Neural progenitor cell (in vitro differentiated cells): ENCODE measurements at regions not wholly inside any gene's neighbourhood (a gene's known extent, or its start where the extent isn't known, plus 50 kb on each side); places are given as distances from the start of the nearest gene placed in this dataset.

ENCODE experiments used
- CTCF ChIP-seq: fragments of 200-600 bp; sonication (generic); IDR thresholded peaks from 2 replicates; pipeline ENCODE4 v1.5.1; 2017; ENCODE audit warnings: antibody characterized with exemption, mild to moderate bottlenecking
- EZH2 ChIP-seq: fragments of 200-600 bp; sonication (generic); IDR thresholded peaks from 2 replicates; pipeline ENCODE4 v1.6.1; 2017; ENCODE audit warnings: antibody characterized with exemption, mild to moderate bottlenecking, moderate library complexity

- TF ChIP-seq CTCF (no peak), EZH2 (no peak)
These were observed 272.1 kb upstream of the SEL1L start for GRCh38 chr14:81805785-81806184.
